K562 (cell line): ENCODE measurements at regions not wholly inside any gene's neighbourhood (a gene's known extent, or its start where the extent isn't known, plus 50 kb on each side); places are given as distances from the start of the nearest gene placed in this dataset.

ENCODE experiments used
- ATAC-seq: fragments of 200-7000 bp; cut with Tn5 transposase; 3 replicates; pipeline ENCODE4 v1.9.1; 2020; ENCODE audit warnings: moderate library complexity
- BruUV-seq: library from RNA; stranded (reverse); fragments of 400-500 nt; replicated peaks from 2 replicates; lab custom pipeline; 2021; lab: Mats Ljungman, UMichigan
- CTCF ChIA-PET: fragments of 300-600 bp; formaldehyde crosslinking; extraction: SDS; loops from one replicate; lab custom pipeline; 2021; ENCODE audit warnings: low intra/inter-chr PET ratio; lab: Yijun Ruan, JAX
- POLR2A ChIA-PET: fragments of 300-600, 350-650 bp; sonication (Branson Sonifier 250); formaldehyde crosslinking; extraction: SDS; loops from one replicate; lab custom pipeline; 2021; ENCODE audit warnings: antibody characterized with exemption, inconsistent platforms; lab: Yijun Ruan, JAX
- DNase-seq, 4 experiments: peaks; one replicate each; pipeline versions ENCODE4 v3.0.0 to v3.0.0-alpha.2; 2011 to 2018; ENCODE audit warnings: low spot score in 3 of 4, mixed read lengths in 3 of 4; ENCODE audit errors: extremely low read depth in 1 of 4
- FAIRE-seq: peaks from 2 replicates; lab custom pipeline; 2011; peaks lifted over from hg19 to GRCh38; lab: Jason Lieb, UNC
- H2AFZ ChIP-seq: 2 replicates; pipeline ENCODE4 v1.6.0; 2011; ENCODE audit warnings: low read depth, low read length, control low read depth, inconsistent platforms
- H3K27ac ChIP-seq: fragments of 200-600 bp; 3 replicates; pipeline ENCODE4 v1.8.0; 2011; ENCODE audit warnings: low read depth, mild to moderate bottlenecking, control low read depth, inconsistent platforms, low read length, moderate library complexity, mixed read lengths; ENCODE audit errors: extremely low read depth
- H3K27me3 ChIP-seq, 2 experiments: fragments of 300-600 bp in 1 of 2; 2 replicates in 1 of 2; 3 replicates in 1 of 2; pipeline versions ENCODE4 v1.6.0 to v1.8.0; 2011; ENCODE audit warnings: inconsistent platforms in 2 of 2, low read length in 2 of 2, mild to moderate bottlenecking in 1 of 2, mixed read lengths in 1 of 2, moderate library complexity in 1 of 2; ENCODE audit not compliant: control insufficient read depth in 2 of 2, insufficient read depth in 2 of 2
- H3K36me3 ChIP-seq: fragments of 300-600 bp; 3 replicates; pipeline ENCODE4 v1.8.0; 2011; ENCODE audit warnings: mild to moderate bottlenecking, low read length, inconsistent platforms; ENCODE audit not compliant: control insufficient read depth, insufficient read depth
- H3K4me1 ChIP-seq, 2 experiments: fragments of 200-600 bp in 1 of 2; replicated peaks in 1 of 2; 2 replicates in 1 of 2; 3 replicates in 1 of 2; pipeline versions ENCODE4 v1.5.1 to v1.8.0; 2011; ENCODE audit warnings: inconsistent platforms in 2 of 2, low read length in 2 of 2, mild to moderate bottlenecking in 1 of 2, mixed read lengths in 1 of 2, moderate library complexity in 1 of 2; ENCODE audit not compliant: control insufficient read depth in 2 of 2, insufficient read depth in 2 of 2
- H3K4me2 ChIP-seq: 2 replicates; pipeline ENCODE4 v1.6.1; 2011; ENCODE audit warnings: low read length, control low read depth, inconsistent platforms, mixed read lengths; ENCODE audit not compliant: insufficient read depth
- H3K4me3 ChIP-seq: fragments of 200-600 bp; sonication (generic), shearing (Covaris generic); 2 replicates; pipeline ENCODE4 v1.5.1; 2016; ENCODE audit warnings: control low read depth, inconsistent platforms
- H3K79me2 ChIP-seq: fragments of 200-600 bp; 3 replicates; pipeline ENCODE4 v1.8.0; 2011; ENCODE audit warnings: low read length, inconsistent platforms; ENCODE audit not compliant: control insufficient read depth, insufficient read depth
- H3K9ac ChIP-seq, 2 experiments: 2 replicates each; pipeline versions ENCODE4 v1.6.0 to v1.6.1; 2011; ENCODE audit warnings: low read depth in 2 of 2, low read length in 2 of 2, control low read depth in 1 of 2, inconsistent platforms in 1 of 2, mild to moderate bottlenecking in 1 of 2, mixed read lengths in 1 of 2; ENCODE audit not compliant: insufficient read depth in 1 of 2
- H3K9me1 ChIP-seq: one replicate; pipeline ENCODE4 v1.6.0; 2011; ENCODE audit warnings: inconsistent platforms, mild to moderate bottlenecking, low read length, moderate library complexity; ENCODE audit not compliant: control insufficient read depth, insufficient read depth
- H3K9me3 ChIP-seq: replicated peaks from 2 replicates; pipeline ENCODE4 v1.5.1; 2011; ENCODE audit warnings: low read depth, low read length, inconsistent platforms; ENCODE audit not compliant: control insufficient read depth, insufficient read depth
- H4K20me1 ChIP-seq: replicated peaks from 2 replicates; pipeline ENCODE4 v1.6.1; 2011; ENCODE audit warnings: low read length, inconsistent platforms, mixed read lengths; ENCODE audit not compliant: control insufficient read depth, insufficient read depth
- ATF2 ChIP-seq: sonication (generic); formaldehyde crosslinking; IDR thresholded peaks from 2 replicates; pipeline ENCODE4 v1.8.1; 2022; ENCODE audit warnings: missing genetic modification reagents
- CCAR2 ChIP-seq: fragments of 200-400 bp; formaldehyde crosslinking; IDR thresholded peaks from 2 replicates; pipeline ENCODE4 v1.6.1; 2017; ENCODE audit warnings: mild to moderate bottlenecking, low read depth, low read length
- CTBP1 ChIP-seq: fragments of 450-650 bp; IDR thresholded peaks from 2 replicates; pipeline ENCODE4 v1.6.1; 2016; ENCODE audit warnings: borderline replicate concordance
- DDX20 ChIP-seq: fragments of 450-650 bp; IDR thresholded peaks from 2 replicates; pipeline ENCODE4 v1.6.1; 2016; ENCODE audit warnings: missing genetic modification characterization, low read depth, mild to moderate bottlenecking, missing compliant biosample characterization, moderate library complexity
- IRF2 ChIP-seq: sonication (generic); formaldehyde crosslinking; IDR thresholded peaks from 2 replicates; pipeline ENCODE4 v1.8.1; 2022; ENCODE audit warnings: mild to moderate bottlenecking, missing genetic modification reagents
- L3MBTL2 ChIP-seq: fragments of 450-650 bp; IDR thresholded peaks from 2 replicates; pipeline ENCODE4 v1.6.1; 2016; ENCODE audit warnings: mild to moderate bottlenecking, moderate library complexity
- MEF2A ChIP-seq: IDR thresholded peaks from 2 replicates; pipeline ENCODE4 v1.6.1; 2011; ENCODE audit warnings: low read depth, mild to moderate bottlenecking, low read length, moderate library complexity; ENCODE audit not compliant: control insufficient read depth
- ZNF24 ChIP-seq: fragments of 450-650 bp; IDR thresholded peaks from 2 replicates; pipeline ENCODE4 v1.6.1; 2016
- ZNF431 ChIP-seq: sonication (generic); formaldehyde crosslinking; IDR thresholded peaks from 2 replicates; pipeline ENCODE4 v1.8.0; 2022; ENCODE audit warnings: mild to moderate bottlenecking, missing genetic modification reagents
- ZNF507 ChIP-seq: conservative IDR thresholded peaks from 2 replicates; pipeline ENCODE4 v1.6.1; 2017; ENCODE audit warnings: missing genetic modification characterization, missing compliant biosample characterization
- WGBS: fragments of 100-300 bp; shearing (Covaris generic); methylation state at CpG from one replicate; pipeline ENCODE4 v1.1.6; 2016; ENCODE audit warnings: low coverage, mixed read lengths; ENCODE audit not compliant: insufficient coverage; ENCODE audit errors: missing lambda C conversion rate; 5-methylcytosine and 5-hydroxymethylcytosine counted together
- in situ Hi-C: fragments of 300-500 bp; cut with MboI; formaldehyde crosslinking; loops from 4 replicates; pipeline ENCODE4 v1.15.0; 2018; ENCODE audit warnings: inconsistent platforms, mixed read lengths
- intact Hi-C: fragments of 100-400 bp; cut with micrococcal nuclease; formaldehyde crosslinking; loops from 2 replicates; pipeline ENCODE4 v1.14.2; 2022

GRCh38 chrX:148229801-148230303 is 248.7 kb downstream of the FMR1NB start:
- ATAC-seq (no peak), FAIRE-seq (no peak), DNase-seq (no peak)
- no peaks in the 10 kb centered on the region for H3K9me1 ChIP-seq
- ChIA-PET CTCF (no interaction called here), POLR2A (interaction anchor here (1.0 kb wide), 1 partner anchor 22 kb away, joined by 3 read pairs; no protein-coding TSS in a partner anchor)
- BruUV-seq: no TSS peak
- no peaks in the 10 kb centered on the region for H3K4me1 ChIP-seq
- no peak overlapping the region for H3K27ac ChIP-seq
- H3K9me3 ChIP-seq: no peaks in the 10 kb centered on the region
- intact Hi-C loops: no loop called here
- no peak overlapping the region for H3K9ac ChIP-seq
- H3K27me3 ChIP-seq: no peaks in the 10 kb centered on the region
- H3K4me2 ChIP-seq: no peak overlapping the region
- H2AFZ ChIP-seq: no peak overlapping the region
- no peaks in the 10 kb centered on the region for H3K36me3 ChIP-seq
- no peak overlapping the region for H3K4me3 ChIP-seq
- TF ChIP-seq ATF2 (CRISPR knock-in tag) (no peak), ZNF507 (tag) (no peak), CTBP1 (no peak)
- 0% methylated on average over 1 of the region's 1 CpG for WGBS
- H3K79me2 ChIP-seq: no peaks in the 10 kb centered on the region
- no peaks in the 10 kb centered on the region for H4K20me1 ChIP-seq
- in situ Hi-C loops: no loop called here

- H3K4me3 ChIP-seq: no peak overlapping the region
- BruUV-seq: no TSS peak
- H3K27ac ChIP-seq: no peak overlapping the region
- no peaks in the 10 kb centered on the region for H3K9me1 ChIP-seq
- no peak for FAIRE-seq
- POLR2A ChIA-PET: no interaction called here
- H3K4me2 ChIP-seq: no peak overlapping the region
- intact Hi-C loops: no loop called here
- WGBS: 0% methylated on average over 4 of the region's 4 CpGs
- TF ChIP-seq L3MBTL2: no peak
- no peak for TF ChIP-seq ZNF24
- TF ChIP-seq IRF2 (CRISPR knock-in tag): no peak
- TF ChIP-seq CCAR2: no peak
- no peak for TF ChIP-seq MEF2A
- TF ChIP-seq ZNF431 (CRISPR knock-in tag): no peak
- no peak for TF ChIP-seq DDX20 (tag)
- H3K79me2 ChIP-seq: no peaks in the 10 kb centered on the region
- H3K27me3 ChIP-seq: no peaks in the 10 kb centered on the region
- H3K9ac ChIP-seq: no peak overlapping the region
- no peaks in the 10 kb centered on the region for H3K36me3 ChIP-seq
- H3K9me3 ChIP-seq: no peaks in the 10 kb centered on the region
- H3K4me1 ChIP-seq: no peaks in the 10 kb centered on the region
- in situ Hi-C loops: no loop called here
- no peak for ATAC-seq
- CTCF ChIA-PET: no interaction called here
- no peak overlapping the region for H2AFZ ChIP-seq
- H4K20me1 ChIP-seq: no peaks in the 10 kb centered on the region
- DNase-seq: no peak
Observed at GRCh38 chrX:148259990-148260389, 240.4 kb upstream of the AFF2 start.
